ENCODE measurements at regions not wholly inside any gene's neighbourhood (a gene's known extent, or its start where the extent isn't known, plus 50 kb on each side); places are given as distances from the start of the nearest gene placed in this dataset.

GRCh38 chr5:163887854-163888253, 382.4 kb downstream of the MAT2B start:
- H3K36me3 ChIP-seq, result no peaks in the 10 kb centered on the region
- H3K27ac ChIP-seq, result no peak overlapping the region
- no peak overlapping the region for H3K4me3 ChIP-seq
- in situ Hi-C loops (cut with MboI; ENCODE audit: low sequenced_read_pairs in 4 of 4), result no loop called here
- ATAC-seq (no peak), DNase-seq (no peak)
- no peaks in the 10 kb centered on the region for H3K27me3 ChIP-seq
- TF ChIP-seq, protein P1, sequence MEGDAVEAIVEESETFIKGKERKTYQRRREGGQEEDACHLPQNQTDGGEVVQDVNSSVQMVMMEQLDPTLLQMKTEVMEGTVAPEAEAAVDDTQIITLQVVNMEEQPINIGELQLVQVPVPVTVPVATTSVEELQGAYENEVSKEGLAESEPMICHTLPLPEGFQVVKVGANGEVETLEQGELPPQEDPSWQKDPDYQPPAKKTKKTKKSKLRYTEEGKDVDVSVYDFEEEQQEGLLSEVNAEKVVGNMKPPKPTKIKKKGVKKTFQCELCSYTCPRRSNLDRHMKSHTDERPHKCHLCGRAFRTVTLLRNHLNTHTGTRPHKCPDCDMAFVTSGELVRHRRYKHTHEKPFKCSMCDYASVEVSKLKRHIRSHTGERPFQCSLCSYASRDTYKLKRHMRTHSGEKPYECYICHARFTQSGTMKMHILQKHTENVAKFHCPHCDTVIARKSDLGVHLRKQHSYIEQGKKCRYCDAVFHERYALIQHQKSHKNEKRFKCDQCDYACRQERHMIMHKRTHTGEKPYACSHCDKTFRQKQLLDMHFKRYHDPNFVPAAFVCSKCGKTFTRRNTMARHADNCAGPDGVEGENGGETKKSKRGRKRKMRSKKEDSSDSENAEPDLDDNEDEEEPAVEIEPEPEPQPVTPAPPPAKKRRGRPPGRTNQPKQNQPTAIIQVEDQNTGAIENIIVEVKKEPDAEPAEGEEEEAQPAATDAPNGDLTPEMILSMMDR (IDR thresholded peaks at IDR 0.05 in 4 of 5, conservative IDR thresholded peaks at IDR 0.05 in 1 of 5), result no peak
- no peak for TF ChIP-seq POLR2A (IDR thresholded peaks at IDR 0.05)
- H3K4me1 ChIP-seq, result no peaks in the 10 kb centered on the region
- H3K9me3 ChIP-seq, result no peaks in the 10 kb centered on the region
- intact Hi-C loops (cut with DNase I; ENCODE audit: low total_unique reads), result no loop called here

DNA sequence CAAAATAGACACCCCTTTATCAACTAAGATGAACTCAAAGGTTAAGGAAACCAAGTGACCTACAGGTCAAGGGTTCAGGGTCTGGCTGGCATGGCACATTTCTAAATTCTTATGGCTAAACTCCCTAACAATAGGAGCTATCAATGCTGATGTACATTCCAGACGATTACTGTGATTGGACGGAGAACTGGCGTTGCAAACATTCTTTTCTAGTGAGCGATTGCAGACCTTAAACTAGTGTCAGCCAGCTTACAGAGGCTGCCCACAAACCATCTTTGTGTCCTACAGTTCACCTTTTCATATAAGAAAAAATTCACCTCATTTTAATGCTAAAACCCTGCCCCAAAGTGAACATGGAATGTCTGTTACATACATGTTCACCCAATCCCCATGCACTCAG, 382.9 kb downstream of the MAT2B start:
- in situ Hi-C loops (cut with MboI; ENCODE audit: low sequenced_read_pairs in 4 of 4) (no loop called here), intact Hi-C loops (cut with DNase I; ENCODE audit: low total_unique reads) (no loop called here)
- no peaks in the 10 kb centered on the region for H3K4me1 ChIP-seq
- ATAC-seq (no peak), DNase-seq (no peak)
- H3K27ac ChIP-seq, result no peak overlapping the region
- H3K27me3 ChIP-seq, result no peaks in the 10 kb centered on the region
- TF ChIP-seq, protein P1 (IDR thresholded peaks at IDR 0.05 in 4 of 5, conservative IDR thresholded peaks at IDR 0.05 in 1 of 5), result no peak
- TF ChIP-seq POLR2A (IDR thresholded peaks at IDR 0.05), result no peak
- no peak overlapping the region for H3K4me3 ChIP-seq
- no peaks in the 10 kb centered on the region for H3K9me3 ChIP-seq
- no peaks in the 10 kb centered on the region for H3K36me3 ChIP-seq

GRCh38 chr5:163889369-163889768, 383.9 kb downstream of the MAT2B start:
- intact Hi-C loops (cut with DNase I; ENCODE audit: low total_unique reads) (no loop called here), in situ Hi-C loops (cut with MboI; ENCODE audit: low sequenced_read_pairs in 4 of 4) (no loop called here)
- Histone ChIP-seq H3K27me3 (no peaks in the 10 kb centered on the region), H3K9me3 (no peaks in the 10 kb centered on the region), H3K36me3 (no peaks in the 10 kb centered on the region), H3K4me3 (no peak overlapping the region), H3K4me1 (no peaks in the 10 kb centered on the region), H3K27ac (no peak overlapping the region)
- ATAC-seq (no peak), DNase-seq (no peak)
- TF ChIP-seq POLR2A (IDR thresholded peaks at IDR 0.05), result no peak
- TF ChIP-seq, protein P1 (IDR thresholded peaks at IDR 0.05 in 4 of 5, conservative IDR thresholded peaks at IDR 0.05 in 1 of 5), result no peak

GRCh38 chr5:163890261-163890660, 384.8 kb downstream of the MAT2B start:
- no peak overlapping the region for H3K27ac ChIP-seq
- in situ Hi-C loops (cut with MboI; ENCODE audit: low sequenced_read_pairs in 4 of 4), result no loop called here
- ATAC-seq, result no peak
- no peak for TF ChIP-seq POLR2A (IDR thresholded peaks at IDR 0.05)
- TF ChIP-seq, protein P1 (IDR thresholded peaks at IDR 0.05 in 4 of 5, conservative IDR thresholded peaks at IDR 0.05 in 1 of 5), result no peak
- intact Hi-C loops (cut with DNase I; ENCODE audit: low total_unique reads), result no loop called here
- H3K36me3 ChIP-seq, result no peaks in the 10 kb centered on the region
- no peaks in the 10 kb centered on the region for H3K9me3 ChIP-seq
- no peaks in the 10 kb centered on the region for H3K4me1 ChIP-seq
- H3K4me3 ChIP-seq, result no peak overlapping the region
- H3K27me3 ChIP-seq, result no peaks in the 10 kb centered on the region
- no peak for DNase-seq

DNA sequence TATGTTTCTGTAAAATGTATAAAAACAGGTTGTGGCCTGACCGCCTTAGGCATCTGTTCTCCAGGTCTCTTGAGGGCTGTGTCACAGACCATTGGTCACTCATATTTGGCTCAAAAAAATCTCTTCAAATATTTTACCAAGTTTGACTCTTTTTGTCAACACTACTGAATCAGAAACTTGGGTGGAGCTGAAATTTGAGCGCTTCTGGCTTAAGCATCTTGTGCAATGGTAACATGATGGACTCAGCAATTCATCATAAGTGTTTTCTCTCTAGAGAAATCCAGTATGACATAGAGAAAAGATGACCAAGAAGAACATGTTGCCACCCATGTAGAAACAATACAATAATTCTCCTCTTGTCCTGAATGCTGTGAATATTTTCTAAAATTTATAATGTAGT, 387.9 kb downstream of the MAT2B start:
- in situ Hi-C loops (cut with MboI; ENCODE audit: low sequenced_read_pairs in 4 of 4), result no loop called here
- no peak for DNase-seq
- H3K27ac ChIP-seq, result no peak overlapping the region
- no peak for ATAC-seq
- no peak overlapping the region for H3K4me3 ChIP-seq
- TF ChIP-seq, protein P1 (IDR thresholded peaks at IDR 0.05 in 4 of 5, conservative IDR thresholded peaks at IDR 0.05 in 1 of 5), result no peak
- TF ChIP-seq POLR2A (IDR thresholded peaks at IDR 0.05), result no peak
- intact Hi-C loops (cut with DNase I; ENCODE audit: low total_unique reads), result no loop called here
- H3K4me1 ChIP-seq, result no peaks in the 10 kb centered on the region
- H3K36me3 ChIP-seq, result no peaks in the 10 kb centered on the region
- H3K9me3 ChIP-seq, result no peaks in the 10 kb centered on the region
- H3K27me3 ChIP-seq, result no peaks in the 10 kb centered on the region

All from gastrocnemius medialis (tissue), 4 donors.